K562 (cell line): ENCODE measurements at regions not wholly inside any gene's neighbourhood (a gene's known extent, or its start where the extent isn't known, plus 50 kb on each side); places are given as distances from the start of the nearest gene placed in this dataset.
A peak's percentile ranks its signal among the peaks of the same experiment; 100 is the strongest.

Experiments used
- GMEB1 ChIP-seq: fragments of 250-450 bp; sonication (Bioruptor Pico); IDR thresholded peaks from 2 replicates; pipeline ENCODE4 v1.4.0; 2020; ENCODE audit warnings: mild to moderate bottlenecking
- ILK ChIP-seq: fragments of 450-650 bp; IDR thresholded peaks from 2 replicates; pipeline ENCODE4 v1.6.1; 2016; ENCODE audit warnings: missing genetic modification characterization, low read depth, mild to moderate bottlenecking, missing compliant biosample characterization, moderate library complexity, borderline replicate concordance
- MYBL2 ChIP-seq, 2 experiments: fragments of 450-650 bp in 1 of 2; sonication (generic) in 1 of 2; formaldehyde crosslinking in 1 of 2; IDR thresholded peaks; 2 replicates each; pipeline versions ENCODE4 v1.6.1 to v1.8.1; 2017 to 2022; ENCODE audit warnings: borderline replicate concordance in 1 of 2, inconsistent platforms in 1 of 2, low read depth in 1 of 2, mild to moderate bottlenecking in 1 of 2, missing genetic modification reagents in 1 of 2, moderate library complexity in 1 of 2
- NELFE ChIP-seq: IDR thresholded peaks from 2 replicates; pipeline ENCODE4 v1.6.1; 2011; ENCODE audit warnings: mild to moderate bottlenecking; ENCODE audit not compliant: insufficient read depth, insufficient read length
- NUFIP1 ChIP-seq: fragments of 450-650 bp; IDR thresholded peaks from 2 replicates; pipeline ENCODE4 v1.6.1; 2018; ENCODE audit not compliant: partially characterized antibody
- SRSF9 ChIP-seq: fragments of 200-400 bp; formaldehyde crosslinking; IDR thresholded peaks from 2 replicates; pipeline ENCODE4 v1.6.1; 2017; ENCODE audit warnings: low read depth, low read length, borderline replicate concordance
- TCF15 ChIP-seq: fragments of 250-450 bp; sonication (Bioruptor Pico); IDR thresholded peaks from 2 replicates; pipeline ENCODE4 v1.8.0; 2022; ENCODE audit warnings: moderate library complexity, mild to moderate bottlenecking, inconsistent platforms
- TGIF2 ChIP-seq: sonication (generic); formaldehyde crosslinking; IDR thresholded peaks from 2 replicates; pipeline ENCODE4 v1.8.1; 2022; ENCODE audit warnings: mild to moderate bottlenecking, missing genetic modification reagents, moderate library complexity
- THRB ChIP-seq: fragments of 450-650 bp; formaldehyde crosslinking; conservative IDR thresholded peaks from 2 replicates; pipeline ENCODE4 v1.4.0; 2022; ENCODE audit warnings: mild to moderate bottlenecking, missing genetic modification characterization
- USF2 ChIP-seq: sonication (generic); formaldehyde crosslinking; IDR thresholded peaks from 2 replicates; pipeline ENCODE4 v1.5.0; 2020; ENCODE audit warnings: missing genetic modification reagents
- ZBTB8A ChIP-seq: fragments of 450-650 bp; IDR thresholded peaks from 2 replicates; pipeline ENCODE4 v1.6.1; 2018; ENCODE audit warnings: mild to moderate bottlenecking, moderate library complexity; ENCODE audit not compliant: partially characterized antibody
- ZNF165 ChIP-seq: fragments of 250-450 bp; sonication (Bioruptor Pico); IDR thresholded peaks from 2 replicates; pipeline ENCODE4 v1.4.0; 2020; ENCODE audit warnings: borderline replicate concordance
- ZNF561 ChIP-seq: fragments of 450-650 bp; formaldehyde crosslinking; conservative IDR thresholded peaks from 2 replicates; pipeline ENCODE4 v1.4.0; 2020; ENCODE audit warnings: mild to moderate bottlenecking, moderate library complexity
- ZNF609 ChIP-seq: sonication (generic); formaldehyde crosslinking; IDR thresholded peaks from 2 replicates; pipeline ENCODE4 v1.8.1; 2023; ENCODE audit warnings: missing genetic modification reagents, mild to moderate bottlenecking, borderline replicate concordance
- TF ChIP-seq, protein P1 (sequence below): sonication (generic); formaldehyde crosslinking; IDR thresholded peaks from 2 replicates; pipeline ENCODE4 v1.8.0; 2022; ENCODE audit warnings: missing genetic modification reagents, mild to moderate bottlenecking, moderate library complexity, borderline replicate concordance
- TF ChIP-seq, protein P2 (sequence below): fragments of 450-650 bp; formaldehyde crosslinking; IDR thresholded peaks from 2 replicates; pipeline ENCODE4 v1.4.0; 2022; ENCODE audit warnings: mild to moderate bottlenecking, moderate library complexity

DNA sequence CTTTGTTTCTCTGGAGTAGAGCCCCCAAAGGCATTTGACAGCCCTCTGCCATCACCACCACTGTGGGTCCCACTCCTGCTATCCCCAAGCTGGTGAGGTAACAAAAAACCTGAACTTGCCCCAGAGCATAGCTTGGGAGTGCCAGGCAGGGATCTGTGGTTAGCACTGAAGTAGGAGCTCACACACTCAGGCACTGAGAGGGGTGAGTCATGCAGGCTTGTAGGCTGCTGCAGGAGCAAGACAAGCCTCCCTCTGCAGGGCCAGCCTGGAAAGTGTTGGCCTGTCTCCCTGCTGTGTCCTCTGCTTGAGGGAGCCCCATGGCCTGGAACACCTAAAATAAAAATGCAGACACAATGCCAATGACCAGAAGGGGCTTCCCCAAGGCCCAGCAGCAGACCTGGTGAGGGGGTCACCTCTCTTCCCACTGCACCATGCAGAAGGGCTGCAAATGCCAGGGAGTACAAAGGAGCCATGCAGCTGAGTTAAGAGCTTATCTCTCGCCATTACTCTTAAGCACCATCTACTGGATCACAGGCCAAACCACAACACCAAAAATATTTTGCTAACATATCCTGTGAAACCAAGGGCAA lies 108.9 kb upstream of the POGK start (continued):
- TF ChIP-seq ZBTB8A (no peak), SRSF9 (no peak), ZNF165 (CRISPR knock-in tag) (no peak), USF2 (no peak), NUFIP1 (peak; percentile 60), NELFE (no peak), TGIF2 (CRISPR knock-in tag) (no peak), MYBL2 (IDR thresholded peaks at IDR 0.05; ENCODE audit: low read depth) (no peak), MYBL2 (CRISPR knock-in tag; IDR thresholded peaks at IDR 0.05; ENCODE audit: borderline replicate concordance) (no peak), ILK (tag) (no peak), TCF15 (CRISPR knock-in tag) (no peak), ZNF609 (CRISPR knock-in tag) (no peak), ZNF561 (no peak), THRB (CRISPR knock-in tag) (no peak), GMEB1 (CRISPR knock-in tag) (no peak)
- TF ChIP-seq, protein P1, sequence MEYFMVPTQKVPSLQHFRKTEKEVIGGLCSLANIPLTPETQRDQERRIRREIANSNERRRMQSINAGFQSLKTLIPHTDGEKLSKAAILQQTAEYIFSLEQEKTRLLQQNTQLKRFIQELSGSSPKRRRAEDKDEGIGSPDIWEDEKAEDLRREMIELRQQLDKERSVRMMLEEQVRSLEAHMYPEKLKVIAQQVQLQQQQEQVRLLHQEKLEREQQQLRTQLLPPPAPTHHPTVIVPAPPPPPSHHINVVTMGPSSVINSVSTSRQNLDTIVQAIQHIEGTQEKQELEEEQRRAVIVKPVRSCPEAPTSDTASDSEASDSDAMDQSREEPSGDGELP (CRISPR knock-in tag), result peak; percentile 77
- TF ChIP-seq, protein P2, sequence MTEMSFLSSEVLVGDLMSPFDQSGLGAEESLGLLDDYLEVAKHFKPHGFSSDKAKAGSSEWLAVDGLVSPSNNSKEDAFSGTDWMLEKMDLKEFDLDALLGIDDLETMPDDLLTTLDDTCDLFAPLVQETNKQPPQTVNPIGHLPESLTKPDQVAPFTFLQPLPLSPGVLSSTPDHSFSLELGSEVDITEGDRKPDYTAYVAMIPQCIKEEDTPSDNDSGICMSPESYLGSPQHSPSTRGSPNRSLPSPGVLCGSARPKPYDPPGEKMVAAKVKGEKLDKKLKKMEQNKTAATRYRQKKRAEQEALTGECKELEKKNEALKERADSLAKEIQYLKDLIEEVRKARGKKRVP, result no peak
